CD14-positive monocyte (primary cell): ENCODE measurements at regions not wholly inside any gene's neighbourhood (a gene's known extent, or its start where the extent isn't known, plus 50 kb on each side); places are given as distances from the start of the nearest gene placed in this dataset.

Source experiments
- DNase-seq, 3 donors: peaks; one replicate each; pipeline ENCODE4 v3.0.0-alpha.2; 2011 to 2022
- H2AFZ ChIP-seq: 2 replicates; pipeline ENCODE4 v1.6.0; 2012; ENCODE audit warnings: mild to moderate bottlenecking, low read depth, low read length, inconsistent platforms; ENCODE audit not compliant: insufficient read depth, poor library complexity, severe bottlenecking
- H3K27ac ChIP-seq, 2 donors: 1 replicate in 1 of 2; 2 replicates in 1 of 2; pipeline ENCODE4 v1.5.1; 2012 to 2013; ENCODE audit warnings: low read length in 2 of 2, control low read depth in 1 of 2, inconsistent platforms in 1 of 2, low read depth in 1 of 2, mild to moderate bottlenecking in 1 of 2
- H3K27me3 ChIP-seq, 2 donors: one replicate each; pipeline versions ENCODE4 v1.6.0 to v1.6.1; 2011 to 2013; ENCODE audit warnings: low read length in 2 of 2; ENCODE audit not compliant: control insufficient read depth in 2 of 2, insufficient read depth in 2 of 2
- H3K36me3 ChIP-seq, 2 donors: replicated peaks in 1 of 2; 1 replicate in 1 of 2; 2 replicates in 1 of 2; pipeline versions ENCODE4 v1.5.1 to v1.6.1; 2012 to 2013; ENCODE audit warnings: low read length in 2 of 2, control low read depth in 1 of 2, inconsistent platforms in 1 of 2, mild to moderate bottlenecking in 1 of 2; ENCODE audit not compliant: insufficient read depth in 2 of 2, control insufficient read depth in 1 of 2
- H3K4me1 ChIP-seq, 2 donors: 1 replicate in 1 of 2; 2 replicates in 1 of 2; pipeline versions ENCODE4 v1.5.1 to v1.6.1; 2012 to 2013; ENCODE audit warnings: low read length in 2 of 2, control low read depth in 1 of 2, inconsistent platforms in 1 of 2, mild to moderate bottlenecking in 1 of 2, moderate library complexity in 1 of 2; ENCODE audit not compliant: insufficient read depth in 2 of 2, control insufficient read depth in 1 of 2
- H3K4me2 ChIP-seq: replicated peaks from 2 replicates; pipeline ENCODE3; 2012; ENCODE audit warnings: low read length, moderate library complexity, mild to moderate bottlenecking; ENCODE audit not compliant: poor library complexity, severe bottlenecking; ENCODE audit errors: extremely low read depth
- H3K4me3 ChIP-seq, 3 experiments: fragments of 200-600 bp in 1 of 3; sonication (generic) in 1 of 3; replicated peaks in 1 of 3; 1 replicate in 2 of 3; 2 replicates in 1 of 3; pipeline ENCODE4 v1.5.1; 2011 to 2013; ENCODE audit warnings: low read length in 3 of 3, mild to moderate bottlenecking in 3 of 3, control low read depth in 2 of 3, low read depth in 2 of 3, inconsistent platforms in 1 of 3, moderate library complexity in 1 of 3
- H3K79me2 ChIP-seq: 2 replicates; pipeline ENCODE4 v1.6.0; 2012; ENCODE audit warnings: mild to moderate bottlenecking, control low read depth, inconsistent platforms, low read length, moderate library complexity; ENCODE audit not compliant: insufficient read depth
- H3K9ac ChIP-seq: 2 replicates; pipeline ENCODE4 v1.6.0; 2017; ENCODE audit warnings: low read length, mild to moderate bottlenecking; ENCODE audit not compliant: insufficient read depth, poor library complexity, severe bottlenecking
- H3K9me3 ChIP-seq, 2 donors: replicated peaks in 1 of 2; 1 replicate in 1 of 2; 2 replicates in 1 of 2; pipeline versions ENCODE4 v1.5.1 to v1.6.1; 2012 to 2013; ENCODE audit warnings: low read length in 2 of 2, control low read depth in 1 of 2; ENCODE audit not compliant: control insufficient read depth in 1 of 2, insufficient read depth in 1 of 2
- H4K20me1 ChIP-seq: 2 replicates; pipeline ENCODE4 v1.6.0; 2012; ENCODE audit warnings: mild to moderate bottlenecking, low read length, control low read depth, moderate library complexity; ENCODE audit not compliant: insufficient read depth
- H3K27ac Mint-ChIP-seq, 7 donors: one replicate each; pipeline ENCODE4 v1.8.0; 2020; ENCODE audit warnings: mild to moderate bottlenecking in 7 of 7, mixed read lengths in 7 of 7, moderate library complexity in 6 of 7, inconsistent platforms in 2 of 7
- H3K27me3 Mint-ChIP-seq, 3 donors: one replicate each; pipeline ENCODE4 v1.8.0; 2021 to 2022; ENCODE audit warnings: low read depth in 3 of 3, mild to moderate bottlenecking in 3 of 3, mixed read lengths in 3 of 3, moderate library complexity in 3 of 3, inconsistent platforms in 1 of 3
- H3K36me3 Mint-ChIP-seq, 2 donors: one replicate each; pipeline ENCODE4 v1.8.0; 2020; ENCODE audit warnings: mixed read lengths in 2 of 2, inconsistent platforms in 1 of 2, mild to moderate bottlenecking in 1 of 2
- H3K4me1 Mint-ChIP-seq: one replicate; pipeline ENCODE4 v1.8.0; 2020; ENCODE audit warnings: mild to moderate bottlenecking, mixed read lengths
- H3K4me3 Mint-ChIP-seq, 2 donors: one replicate each; pipeline ENCODE4 v1.8.0; 2020; ENCODE audit warnings: mild to moderate bottlenecking in 2 of 2, mixed read lengths in 2 of 2, moderate library complexity in 1 of 2
- H3K9me3 Mint-ChIP-seq, 7 donors: one replicate each; pipeline ENCODE4 v1.8.0; 2020 to 2022; ENCODE audit warnings: mixed read lengths in 7 of 7, mild to moderate bottlenecking in 6 of 7, moderate library complexity in 6 of 7, inconsistent platforms in 2 of 7
- CTCF ChIP-seq: fragments of 200-600 bp; IDR thresholded peaks from one replicate; pipeline ENCODE4 v1.8.0; 2022; ENCODE audit warnings: antibody characterized with exemption, mild to moderate bottlenecking
- WGBS: methylation state at CpG from one replicate; pipeline ENCODE4 v1.1.5; 2013; ENCODE audit warnings: missing lambda C conversion rate; ENCODE audit not compliant: insufficient coverage; 5-methylcytosine and 5-hydroxymethylcytosine counted together
- intact Hi-C, 2 donors: fragments of 100-400 bp; cut with micrococcal nuclease; formaldehyde crosslinking; loops; one replicate each; pipeline versions ENCODE4 v1.15.0 to v1.15.1; 2023

DNA sequence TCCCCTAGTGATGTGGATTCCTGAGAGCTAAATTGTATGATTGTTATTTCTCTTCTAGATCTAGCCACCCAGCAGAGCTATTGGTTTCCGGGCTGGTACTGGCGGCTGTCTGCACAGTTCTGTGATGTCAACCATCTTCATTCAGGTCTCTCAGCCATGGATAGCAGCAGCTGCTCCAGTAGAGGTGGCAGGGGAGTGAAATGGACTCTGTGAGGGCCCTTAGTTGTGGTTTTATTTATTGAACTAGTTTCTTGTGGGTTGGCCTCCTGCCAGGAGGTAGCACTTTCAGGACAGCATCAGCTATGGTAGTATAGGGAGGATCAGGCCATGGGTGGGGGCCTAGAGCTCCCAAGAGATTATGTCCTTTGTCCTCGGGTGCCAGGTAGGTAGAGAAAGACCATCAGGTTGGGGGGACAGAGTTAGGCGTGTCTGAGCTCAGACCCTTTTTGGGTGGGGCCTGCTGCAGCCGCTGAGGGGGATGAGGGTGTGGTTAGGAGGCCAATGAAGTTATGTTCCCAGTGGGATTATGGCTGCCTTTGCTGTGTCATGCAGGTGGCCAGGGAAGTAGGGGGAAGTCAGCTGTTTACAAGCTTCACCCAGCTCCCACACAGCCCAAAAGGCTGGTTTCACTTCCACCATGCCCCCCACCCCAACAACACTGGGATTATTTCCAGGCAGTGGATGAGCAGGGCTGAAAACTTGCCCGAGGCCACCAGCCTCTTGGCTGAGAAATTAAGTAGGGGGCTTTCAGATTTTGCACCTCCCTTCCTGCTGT, 55.1 kb upstream of the RGS4 start:
- Mint-ChIP-seq H3K4me1 (no peaks in the 10 kb centered on the region), H3K36me3 (no peaks in the 10 kb centered on the region), H3K4me3 (no peak overlapping the region), H3K27me3 (peaks cover 2% of the 10 kb centered on the region in 3 donors), H3K27ac (peak overlapping the region in 1 of 7 donors; percentile 73), H3K9me3 (peaks cover 0 to 15% (median 10%) of the 10 kb centered on the region in 7 donors)
- Histone ChIP-seq H3K27me3 (no peaks in the 10 kb centered on the region), H3K4me2 (no peak overlapping the region), H3K79me2 (no peaks in the 10 kb centered on the region), H3K36me3 (no peaks in the 10 kb centered on the region), H3K9ac (no peak overlapping the region), H3K4me1 (no peaks in the 10 kb centered on the region), H3K27ac (no peak overlapping the region), H2AFZ (no peak overlapping the region), H3K9me3 (peaks cover 4 to 6% of the 10 kb centered on the region in 2 donors), H3K4me3 (no peak overlapping the region), H4K20me1 (no peaks in the 10 kb centered on the region)
- 85% methylated on average over 4 of the region's 6 CpGs for WGBS
- no peak for TF ChIP-seq CTCF
- no peak for DNase-seq
- intact Hi-C loops: no loop called here

DNA sequence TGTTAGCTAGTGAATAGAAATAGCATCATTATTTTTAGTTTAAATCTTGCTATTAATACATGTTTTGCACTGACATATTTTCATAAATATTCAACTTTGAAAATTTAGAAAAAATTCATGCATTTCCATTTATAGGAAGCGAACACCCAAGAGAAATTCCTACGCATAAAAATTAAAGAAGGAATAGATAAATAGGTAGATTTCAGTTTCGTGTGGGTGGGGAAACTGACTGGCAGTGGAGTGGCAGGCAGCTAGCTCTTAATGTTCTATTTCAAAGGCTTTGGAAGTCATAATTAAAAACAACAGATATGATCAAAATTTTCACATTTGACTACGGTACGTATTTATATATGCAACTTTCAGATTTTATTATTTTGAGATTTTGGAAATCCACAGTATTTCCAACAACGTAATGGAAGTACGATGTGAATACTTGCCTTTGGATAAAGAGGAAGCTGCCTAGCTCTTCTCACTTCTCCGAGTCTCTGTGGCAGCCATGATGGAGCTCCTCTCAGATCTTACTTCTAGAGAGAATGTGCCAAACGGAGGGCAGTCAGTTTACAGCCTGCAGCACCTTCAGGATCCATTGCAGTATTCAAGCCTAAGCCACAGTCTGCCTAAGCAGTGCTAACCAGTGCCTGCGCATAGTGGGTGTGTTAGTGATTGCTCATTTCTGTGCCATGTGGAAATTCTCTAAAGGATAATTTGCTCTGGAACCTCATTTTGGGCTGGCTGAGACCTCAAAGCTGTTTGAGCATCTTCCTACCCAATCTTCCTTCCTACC, 62.9 kb upstream of the RGS4 start:
- H3K27ac ChIP-seq: no peak overlapping the region
- no peaks in the 10 kb centered on the region for H4K20me1 ChIP-seq
- H3K79me2 ChIP-seq: no peaks in the 10 kb centered on the region
- no peak overlapping the region for H3K4me3 Mint-ChIP-seq
- no peaks in the 10 kb centered on the region for H3K36me3 ChIP-seq
- peaks cover 0 to 5% (median 0%) of the 10 kb centered on the region in 7 donors for H3K9me3 Mint-ChIP-seq
- DNase-seq: no peak
- TF ChIP-seq CTCF: no peak
- peaks cover 0 to 3% of the 10 kb centered on the region in 2 donors for H3K9me3 ChIP-seq
- no peaks in the 10 kb centered on the region for H3K4me1 ChIP-seq
- H3K27me3 ChIP-seq: no peaks in the 10 kb centered on the region
- no peaks in the 10 kb centered on the region for H3K4me1 Mint-ChIP-seq
- H3K4me3 ChIP-seq: no peak overlapping the region
- H3K4me2 ChIP-seq: no peak overlapping the region
- intact Hi-C loops: no loop called here
- WGBS: 96% methylated on average over 3 of the region's 10 CpGs
- H2AFZ ChIP-seq: no peak overlapping the region
- H3K36me3 Mint-ChIP-seq: no peaks in the 10 kb centered on the region
- peaks cover 0 to 1% (median 0%) of the 10 kb centered on the region in 3 donors for H3K27me3 Mint-ChIP-seq
- H3K27ac Mint-ChIP-seq: no peak overlapping the region
- H3K9ac ChIP-seq: no peak overlapping the region
